C4-2B (cell line): ENCODE measurements at regions not wholly inside any gene's neighbourhood (a gene's known extent, or its start where the extent isn't known, plus 50 kb on each side); places are given as distances from the start of the nearest gene placed in this dataset.

Source experiments
- H3K27ac ChIP-seq: fragments of 450-650 bp; 2 replicates; pipeline ENCODE4 v1.5.1; 2017
- CTCF ChIP-seq: fragments of 450-650 bp; conservative IDR thresholded peaks from 2 replicates; pipeline ENCODE4 v1.5.1; 2017; ENCODE audit warnings: mild to moderate bottlenecking
- ZFX ChIP-seq: fragments of 450-650 bp; IDR thresholded peaks from 2 replicates; pipeline ENCODE4 v1.6.1; 2017

- H3K27ac ChIP-seq: no peak overlapping the region
- no peak for TF ChIP-seq ZFX
- TF ChIP-seq CTCF: no peak
Observed at GRCh38 chr2:204333861-204334260, 211.4 kb upstream of the PARD3B start.

- H3K27ac ChIP-seq: no peak overlapping the region
- no peak for TF ChIP-seq CTCF
- TF ChIP-seq ZFX: no peak
Observed at GRCh38 chr2:204335451-204336058, 209.7 kb upstream of the PARD3B start.

GRCh38 chr2:204336153-204336744, 209.0 kb upstream of the PARD3B start:
- no peak overlapping the region for H3K27ac ChIP-seq
- TF ChIP-seq CTCF (no peak), ZFX (no peak)

GRCh38 chr2:204337638-204338037, 207.6 kb upstream of the PARD3B start:
- TF ChIP-seq ZFX (no peak), CTCF (no peak)
- H3K27ac ChIP-seq: no peak overlapping the region

- no peak overlapping the region for H3K27ac ChIP-seq
Observed at GRCh38 chr2:204339212-204339715, 206.0 kb upstream of the PARD3B start.

GRCh38 chr2:204340511-204340910, 204.8 kb upstream of the PARD3B start:
- TF ChIP-seq ZFX (no peak), CTCF (no peak)
- no peak overlapping the region for H3K27ac ChIP-seq

More at GRCh38 chr2:204339212-204339715, 206.0 kb upstream of the PARD3B start:
- TF ChIP-seq CTCF: no peak
- TF ChIP-seq ZFX: no peak

GRCh38 chr2:204341887-204342276, 203.4 kb upstream of the PARD3B start:
- TF ChIP-seq ZFX (no peak), CTCF (no peak)
- no peak overlapping the region for H3K27ac ChIP-seq
